GM18508 (cell line): ENCODE measurements at regions not wholly inside any gene's neighbourhood (a gene's known extent, or its start where the extent isn't known, plus 50 kb on each side); places are given as distances from the start of the nearest gene placed in this dataset.

ENCODE experiments used
- ATAC-seq: cut with Tn5 transposase; IDR thresholded peaks from one replicate; pipeline ENCODE4 v1.9.1; 2021; ENCODE audit warnings: moderate number of reproducible peaks; ENCODE audit not compliant: insufficient read depth, unreplicated experiment

DNA sequence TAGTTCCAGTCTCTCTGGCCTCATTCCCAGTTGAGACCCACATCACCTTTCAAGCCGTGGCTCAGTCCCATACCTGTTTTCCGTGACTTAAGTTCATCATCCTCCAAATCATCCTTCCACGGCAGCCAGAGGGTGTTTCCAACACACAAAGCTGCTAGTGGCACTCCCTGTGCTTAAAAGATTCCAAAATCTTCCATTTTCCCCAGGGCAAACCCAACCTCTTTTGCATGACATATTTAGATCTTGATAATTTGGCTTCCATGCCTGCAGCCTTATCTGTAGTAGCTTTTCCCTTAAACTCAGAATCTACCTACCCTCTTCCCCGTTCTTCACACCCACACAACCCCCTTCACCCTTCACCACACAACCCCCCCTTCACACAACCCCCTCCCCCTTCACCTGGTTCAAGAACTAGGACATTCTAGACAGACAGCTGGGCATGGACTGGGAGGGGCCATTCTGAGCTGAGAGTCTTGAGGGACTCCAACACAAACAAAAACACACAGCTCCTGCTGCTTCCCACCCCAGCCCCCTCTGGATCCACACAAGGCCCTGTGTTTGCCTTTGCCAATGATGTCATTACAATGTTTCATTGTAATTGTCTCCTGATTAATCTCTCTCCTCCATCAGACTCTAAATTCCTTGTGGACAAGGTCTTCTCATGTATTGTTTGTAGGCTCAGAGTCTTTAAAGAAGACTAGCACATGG lies 268.2 kb downstream of the SH3GL2 start:
- no peak for ATAC-seq

DNA sequence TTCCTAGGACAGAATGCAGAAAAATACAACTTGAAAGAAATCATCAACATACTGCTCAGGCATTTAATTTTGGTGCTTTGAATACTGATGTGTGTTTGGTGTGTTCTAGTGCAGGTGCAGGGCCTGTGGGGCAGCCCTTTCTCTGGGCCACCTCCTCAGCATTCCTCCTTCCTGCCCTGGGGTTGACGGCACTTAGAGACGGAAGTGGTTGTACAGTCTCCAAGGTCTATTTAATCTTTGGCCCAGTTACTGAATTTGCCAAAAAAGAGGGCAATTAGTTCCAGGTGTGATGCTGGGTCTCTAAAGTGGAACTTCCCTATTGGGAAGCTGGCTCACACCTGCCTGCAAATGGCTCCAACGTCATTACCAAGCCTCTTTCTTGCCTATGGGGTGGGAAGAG lies 269.0 kb downstream of the SH3GL2 start:
- no peak for ATAC-seq

DNA sequence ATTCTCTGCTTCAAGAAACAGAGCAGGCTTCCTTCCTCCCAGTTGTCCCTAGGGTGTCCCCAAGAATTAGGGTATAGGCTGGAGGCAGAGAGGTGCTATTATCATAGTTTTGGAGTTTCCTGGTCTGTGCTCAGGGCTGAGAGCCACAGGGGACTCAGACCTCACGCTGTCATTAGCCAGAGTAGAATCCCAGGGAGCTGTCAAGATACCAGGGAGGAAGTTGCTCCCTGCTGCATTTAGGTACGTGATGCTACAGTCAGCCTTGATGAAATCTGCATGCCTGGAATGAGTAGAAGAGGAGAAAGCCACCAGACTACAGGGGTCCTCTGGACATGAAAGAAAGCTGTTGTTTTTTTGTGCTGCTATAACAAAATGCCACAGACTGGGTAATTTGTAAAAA lies 273.2 kb downstream of the SH3GL2 start:
- no peak for ATAC-seq

DNA sequence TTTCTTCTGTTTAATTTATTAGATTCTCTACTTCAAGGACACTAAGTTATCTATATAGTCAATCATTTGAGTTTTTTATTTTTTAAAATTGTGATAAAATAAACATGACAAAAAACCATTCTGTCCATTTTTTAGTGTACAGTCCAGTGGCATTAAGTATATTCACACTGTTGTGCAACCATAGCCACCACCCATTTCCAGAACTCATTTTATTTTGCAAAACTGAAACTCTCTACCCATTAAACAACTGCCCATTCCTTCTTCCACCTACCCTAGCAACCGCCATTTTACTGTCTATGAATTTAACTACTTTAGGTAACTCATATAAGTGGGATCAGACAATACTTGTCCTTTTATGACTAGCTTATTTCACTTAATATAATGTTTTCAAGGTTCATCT lies 275.6 kb downstream of the SH3GL2 start:
- no peak for ATAC-seq

DNA sequence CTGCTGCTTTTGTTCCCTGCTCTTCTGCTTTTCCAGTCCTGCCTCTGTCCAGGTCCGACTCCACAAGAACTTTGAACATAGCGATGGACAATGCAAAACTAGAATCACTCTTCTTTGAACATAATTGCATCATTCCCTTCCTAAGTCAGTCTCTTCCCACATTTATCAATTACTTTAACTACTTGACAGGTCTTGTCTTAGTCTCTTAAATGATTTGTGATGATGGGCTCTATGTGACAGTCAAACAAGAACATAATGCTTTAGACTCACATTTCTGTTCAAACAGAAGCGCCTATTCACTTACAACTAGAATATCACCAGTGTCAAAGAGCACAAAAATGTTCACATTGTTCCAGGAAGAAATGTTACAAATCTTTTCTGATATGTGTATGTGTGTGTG lies 278.1 kb downstream of the SH3GL2 start:
- ATAC-seq: no peak

GRCh38 chr9:17859228-17859627 lies 280.4 kb downstream of the SH3GL2 start:
- no peak for ATAC-seq

DNA sequence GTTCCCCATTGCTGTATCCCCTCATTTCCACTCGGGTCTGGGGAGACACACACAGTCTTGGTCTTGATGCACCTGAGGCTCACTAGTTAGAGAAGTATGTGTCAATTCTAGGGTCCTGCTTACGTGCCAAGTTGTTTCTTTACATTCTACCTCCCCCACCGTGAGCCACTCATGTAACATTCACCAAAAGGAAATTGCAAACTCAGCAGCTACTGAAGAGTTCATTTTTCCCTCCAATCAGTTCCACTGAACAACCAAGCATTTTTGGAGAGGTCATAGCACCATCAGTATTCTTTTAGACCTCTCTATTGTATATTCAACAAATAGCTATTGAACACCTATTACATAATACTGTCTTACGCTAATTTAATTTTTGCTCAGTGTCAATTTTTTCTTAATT lies 281.1 kb downstream of the SH3GL2 start:
- ATAC-seq: no peak

DNA sequence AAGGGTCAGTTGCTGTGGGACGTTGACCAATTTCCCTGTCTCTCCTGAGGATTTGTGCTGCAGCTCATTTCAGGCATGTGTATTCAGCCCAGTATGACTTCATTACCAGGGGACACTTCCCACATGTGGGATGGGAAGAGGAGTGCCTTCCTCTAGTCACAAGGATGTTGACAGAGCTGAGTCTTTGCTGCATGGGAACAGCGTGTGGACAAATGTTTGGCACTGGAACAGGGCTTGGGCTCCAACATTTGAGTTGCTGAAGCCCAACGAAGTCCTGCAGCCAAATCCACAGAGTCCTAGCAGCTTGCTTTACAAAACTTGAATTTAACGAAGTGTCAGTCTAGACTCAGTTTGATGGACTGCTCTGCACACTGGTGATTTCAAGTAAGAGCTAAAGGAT lies 283.2 kb downstream of the SH3GL2 start:
- no peak for ATAC-seq

DNA sequence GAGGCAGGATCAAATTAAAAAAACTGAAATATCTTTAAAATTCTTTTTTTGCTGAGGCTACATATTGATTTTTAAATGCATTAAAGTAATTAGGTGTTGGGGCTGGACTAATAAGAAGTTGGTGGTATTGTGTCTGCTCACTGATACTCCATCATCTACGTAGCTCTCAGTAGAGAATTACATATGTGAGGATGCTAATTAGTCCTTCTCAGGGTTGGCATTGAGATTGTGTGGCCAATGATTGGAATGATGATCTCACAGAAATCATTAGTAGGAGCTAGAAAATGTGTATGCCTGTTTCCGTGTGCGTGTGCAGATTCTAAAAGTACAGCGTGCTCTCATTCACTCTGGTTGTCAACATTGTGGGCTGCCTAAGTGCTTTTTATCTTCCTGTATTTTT lies 283.8 kb downstream of the SH3GL2 start:
- no peak for ATAC-seq

DNA sequence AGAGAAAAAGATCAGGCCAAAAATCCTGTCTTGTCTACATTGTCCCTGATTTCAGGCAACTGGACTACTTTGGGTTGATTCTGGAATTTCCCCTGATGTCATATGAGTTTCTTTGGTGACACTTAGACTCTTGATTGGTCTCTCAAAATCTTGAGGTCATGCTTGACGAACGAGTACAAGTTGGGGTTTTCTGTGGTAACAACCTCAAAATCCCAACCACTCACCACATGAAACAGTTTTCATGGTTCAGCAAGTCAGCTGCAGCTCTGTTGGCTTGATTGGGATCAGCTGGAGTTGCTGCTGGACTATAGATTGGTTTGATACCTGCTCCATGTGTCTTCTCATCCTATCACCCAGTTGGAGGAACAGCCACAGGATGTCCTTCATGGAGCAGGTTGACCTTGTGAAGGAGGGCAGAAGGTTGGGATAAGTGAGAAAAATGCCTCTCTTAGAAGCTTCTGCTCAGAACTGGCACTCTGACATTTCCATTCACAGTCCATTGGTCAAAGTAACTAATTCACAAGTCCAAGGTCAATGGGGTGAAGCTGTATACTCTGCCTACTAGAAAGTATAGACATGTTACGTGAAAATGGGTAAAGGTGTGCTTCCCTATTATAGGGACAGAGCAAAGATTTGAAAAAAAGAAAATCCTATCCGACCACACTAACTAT lies 284.5 kb downstream of the SH3GL2 start:
- ATAC-seq: peak; percentile 89

DNA sequence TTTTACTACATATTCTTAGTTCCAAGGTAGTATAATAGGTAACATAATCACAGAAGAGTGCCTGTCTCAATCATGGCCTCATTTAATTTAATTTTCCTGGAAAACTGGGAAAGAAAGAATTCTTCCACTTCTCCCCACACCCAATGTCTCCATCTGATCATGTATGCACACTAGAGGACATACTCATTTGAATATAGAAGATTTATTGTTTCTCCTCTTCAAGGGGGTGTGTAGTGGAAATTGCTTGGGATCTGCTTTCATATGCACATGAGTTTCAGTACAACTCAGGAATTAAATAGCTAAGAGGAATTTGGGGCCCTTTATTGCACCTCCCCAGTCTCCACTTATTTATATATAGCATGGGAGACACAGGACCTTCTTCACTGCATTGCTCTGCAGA lies 285.1 kb downstream of the SH3GL2 start:
- no peak for ATAC-seq

DNA sequence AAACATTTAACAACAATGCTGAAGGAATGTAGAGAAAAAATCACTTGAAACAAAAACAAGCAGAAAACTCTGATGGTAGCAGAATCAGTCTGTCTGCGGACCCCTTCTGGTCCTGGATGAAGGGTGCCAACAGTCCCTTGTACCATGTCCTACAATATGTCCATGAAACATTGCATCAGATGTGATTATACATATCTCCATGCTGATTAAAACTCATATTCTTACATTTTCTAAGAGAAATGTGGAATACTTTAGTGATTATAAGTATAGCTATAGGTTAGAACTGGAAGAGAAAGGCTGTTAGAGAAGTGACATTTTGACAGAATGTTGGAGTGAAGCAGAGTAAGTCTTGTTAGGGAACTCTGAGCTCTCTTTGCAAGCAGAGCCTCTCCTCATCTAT lies 286.1 kb downstream of the SH3GL2 start:
- no peak for ATAC-seq

DNA sequence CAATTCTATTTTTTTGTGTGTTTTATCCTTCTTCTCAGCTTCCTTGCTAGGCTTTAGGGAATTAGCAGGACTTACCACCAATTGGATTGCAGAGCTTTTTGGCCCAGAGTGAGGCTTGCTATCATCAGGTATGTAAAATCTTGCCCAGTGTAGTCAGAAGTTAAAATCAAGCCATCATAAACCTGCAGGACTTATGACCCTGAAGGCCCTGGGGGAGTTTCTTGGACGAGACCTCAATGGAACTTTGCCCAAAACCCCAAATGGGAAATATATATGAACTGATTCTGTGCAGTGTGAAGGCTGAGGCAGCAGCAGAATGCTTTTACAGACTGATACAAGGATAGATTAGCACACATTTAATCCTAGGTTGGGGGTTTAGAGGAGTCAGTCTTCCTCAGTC lies 287.0 kb downstream of the SH3GL2 start:
- ATAC-seq: no peak

GRCh38 chr9:17870722-17871121 lies 291.9 kb downstream of the SH3GL2 start:
- ATAC-seq: no peak

DNA sequence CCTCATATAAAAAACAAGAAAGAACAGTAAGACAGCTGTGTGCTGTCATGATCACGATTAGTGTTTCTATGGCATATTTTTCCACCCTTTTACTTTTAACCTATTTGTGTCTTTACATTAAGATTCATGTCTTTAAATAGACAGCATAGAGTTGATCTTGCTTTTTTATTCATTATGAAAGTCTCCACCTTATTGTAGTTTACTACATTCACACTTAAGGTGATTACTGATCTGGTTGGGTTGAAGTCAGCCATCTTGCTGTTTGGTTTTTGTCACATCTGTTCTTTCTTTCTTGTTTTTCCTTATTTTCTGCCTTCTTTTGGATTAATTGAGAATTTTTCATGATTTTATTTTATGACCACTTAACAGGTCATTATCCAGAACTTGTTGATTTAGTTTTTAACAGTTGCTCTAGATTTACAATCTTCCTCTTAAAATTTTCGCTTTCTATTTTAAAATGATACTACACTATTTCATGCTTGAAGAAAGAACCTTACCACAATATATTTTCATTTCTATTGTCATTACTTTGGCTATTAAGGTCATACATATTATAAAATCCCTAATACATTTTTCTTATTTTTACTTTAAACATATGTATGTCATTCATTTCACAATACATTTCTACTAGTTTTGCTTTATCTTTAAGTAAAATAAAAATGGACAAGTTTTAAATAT lies 292.5 kb downstream of the SH3GL2 start:
- no peak for ATAC-seq

DNA sequence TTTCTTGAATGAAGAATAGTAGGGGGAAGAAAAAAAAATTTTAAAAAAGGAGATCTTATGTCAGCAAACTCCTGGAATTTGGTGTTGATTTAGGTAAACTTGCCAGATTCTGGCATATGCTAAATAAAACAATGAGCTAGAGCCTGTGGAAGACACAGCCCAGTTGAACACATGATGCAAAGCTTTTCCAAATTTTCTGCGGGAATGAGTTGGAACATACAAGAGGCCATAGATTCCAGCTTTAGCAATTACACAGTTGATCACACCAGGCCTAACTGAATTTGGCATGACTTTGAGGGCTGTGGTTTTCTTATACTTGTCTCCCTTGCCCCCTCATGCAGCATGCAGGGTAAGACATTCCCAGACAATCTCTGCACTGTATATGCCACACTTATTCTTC lies 297.0 kb downstream of the SH3GL2 start:
- ATAC-seq: no peak

DNA sequence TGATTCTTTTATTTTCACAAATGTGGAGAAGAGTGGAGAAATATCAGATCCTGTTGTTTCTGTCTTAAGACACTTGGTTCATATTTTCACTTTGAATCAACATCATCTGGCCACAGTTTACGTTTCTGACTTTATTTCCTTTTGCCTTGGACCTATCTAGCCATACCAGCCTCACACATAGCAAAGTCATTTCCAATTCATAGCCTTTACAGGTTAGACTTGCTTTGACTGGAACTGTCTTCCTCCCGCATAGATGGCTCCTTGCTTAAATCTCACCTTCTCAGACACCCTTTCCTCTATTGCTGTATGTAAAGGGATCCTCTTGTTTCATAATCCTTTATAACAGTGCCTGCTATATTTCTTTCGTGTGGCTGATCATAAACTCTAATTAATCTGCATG lies 297.8 kb downstream of the SH3GL2 start:
- no peak for ATAC-seq

DNA sequence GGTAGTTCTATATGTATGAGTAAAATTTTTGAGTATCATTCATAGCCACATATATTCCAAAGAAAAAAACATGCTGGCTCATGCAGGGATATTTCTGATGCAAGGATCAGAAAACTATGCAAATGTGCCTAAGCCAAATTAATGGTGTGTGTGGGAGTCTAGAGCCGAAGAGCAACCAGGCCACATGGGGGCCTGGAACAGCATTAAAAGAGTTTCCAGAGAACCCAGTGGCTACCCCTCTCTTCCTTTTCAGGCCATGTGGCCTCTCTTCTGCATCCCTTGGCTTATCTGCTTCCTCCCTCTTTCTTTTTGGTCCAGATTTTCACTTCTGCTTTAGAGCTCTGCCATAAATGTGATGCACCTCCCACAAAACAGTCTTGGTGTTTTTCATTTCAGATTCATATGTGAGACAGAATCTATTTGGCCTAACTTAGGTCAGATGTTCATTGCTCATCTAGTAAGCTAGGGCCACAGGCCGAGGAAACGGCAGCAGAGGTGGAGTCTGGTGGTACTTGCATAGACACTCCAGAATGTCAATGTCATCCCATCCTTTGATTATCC lies 300.0 kb downstream of the SH3GL2 start:
- no peak for ATAC-seq

DNA sequence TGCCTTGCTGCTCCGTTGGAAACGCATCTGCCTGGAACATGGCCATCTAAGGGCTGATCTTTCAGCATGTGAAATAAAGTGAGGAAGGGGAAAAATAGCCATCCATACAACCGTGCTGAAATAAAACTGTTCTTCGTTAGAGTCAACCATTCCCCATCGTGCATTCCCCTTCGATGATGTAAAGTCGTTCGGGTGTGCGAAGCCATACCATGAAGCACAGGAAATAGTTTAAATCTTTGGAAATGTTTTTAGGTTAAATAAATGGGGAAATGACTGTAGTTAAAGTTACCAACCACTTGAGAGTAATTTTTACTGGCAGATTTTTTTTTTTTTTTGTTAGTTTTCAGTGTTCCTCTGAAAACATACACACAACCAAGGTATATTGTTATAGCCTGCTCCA lies 302.5 kb downstream of the SH3GL2 start:
- ATAC-seq: no peak

- no peak for ATAC-seq
Observed at GRCh38 chr9:17882688-17883594, 304.1 kb downstream of the SH3GL2 start.
